Kidney capillary endothelial cell (primary cell): ENCODE measurements at regions not wholly inside any gene's neighbourhood (a gene's known extent, or its start where the extent isn't known, plus 50 kb on each side); places are given as distances from the start of the nearest gene placed in this dataset.

Experiments used
- DNase-seq: peaks from one replicate; pipeline ENCODE4 v3.0.0-alpha.2; 2018; ENCODE audit warnings: low spot score

DNA sequence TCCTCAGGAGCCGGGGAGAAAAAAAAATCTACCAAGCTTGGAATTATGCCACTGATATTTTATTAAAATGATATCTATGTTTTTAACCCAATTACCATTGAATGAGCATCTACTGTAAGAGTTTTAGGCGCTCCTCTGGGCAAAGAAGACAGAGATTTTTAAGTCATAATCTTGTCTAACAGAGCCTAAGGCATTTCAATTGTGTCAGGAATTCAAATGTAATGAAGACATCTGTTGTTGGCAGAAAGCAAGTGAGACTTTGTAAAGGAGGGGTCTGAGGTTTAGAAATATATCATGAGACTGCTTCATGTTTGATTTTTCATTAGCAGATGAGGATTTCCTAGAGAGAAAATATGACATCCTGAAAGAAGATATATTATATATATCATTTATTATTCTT, 1158.1 kb downstream of the FSTL5 start:
- DNase-seq: no peak

DNA sequence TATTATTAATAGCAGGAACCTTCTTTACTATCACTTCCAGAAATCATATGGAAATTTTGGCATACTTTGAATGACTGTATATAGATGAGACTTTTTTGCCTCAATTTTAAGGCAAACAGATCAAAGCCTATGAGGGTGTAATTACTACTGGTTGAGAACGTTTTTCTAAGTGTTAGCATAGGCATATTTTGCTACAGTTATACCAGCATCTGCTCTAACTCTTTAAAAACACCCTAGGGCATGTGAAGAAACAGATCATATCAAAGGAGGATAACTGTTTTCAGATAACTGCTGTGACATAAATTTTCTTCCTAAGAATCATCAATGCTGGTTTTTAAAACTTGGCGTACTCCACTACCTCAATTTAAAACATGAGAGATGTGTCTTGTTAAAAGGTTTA, 1155.3 kb downstream of the FSTL5 start:
- no peak for DNase-seq

DNA sequence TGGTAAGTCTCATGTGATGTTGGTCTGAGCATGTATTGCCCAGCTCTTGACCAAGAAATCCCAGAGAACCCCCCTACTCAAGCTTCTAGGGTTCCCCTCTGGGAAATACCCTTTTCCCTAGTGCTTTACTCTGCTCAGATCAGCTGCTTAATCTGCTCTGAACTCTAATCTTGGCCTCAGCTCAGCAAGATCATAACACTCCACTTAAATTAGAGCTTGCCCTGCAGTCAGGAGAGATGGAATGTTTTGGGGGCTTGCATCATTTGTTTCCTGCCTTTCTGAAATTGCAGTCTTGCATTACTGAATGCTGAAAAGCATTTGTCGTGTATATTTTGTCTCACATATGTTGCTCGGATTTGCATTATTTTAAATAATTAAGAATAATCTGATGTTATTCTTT, 1153.6 kb downstream of the FSTL5 start:
- DNase-seq: no peak
